HCT116 (cell line): ENCODE measurements at regions not wholly inside any gene's neighbourhood (a gene's known extent, or its start where the extent isn't known, plus 50 kb on each side); places are given as distances from the start of the nearest gene placed in this dataset.

Source experiments
- ATAC-seq: fragments of 200-7000 bp; cut with Tn5 transposase; 2 replicates; pipeline ENCODE4 v1.9.1; 2020; ENCODE audit warnings: mild to moderate bottlenecking, moderate library complexity
- BruUV-seq: library from RNA; stranded (reverse); fragments of 400-500 nt; replicated peaks from 2 replicates; lab custom pipeline; 2021; lab: Mats Ljungman, UMichigan
- CTCF ChIA-PET: fragments of 300-600 bp; sonication (Branson Sonifier 250); formaldehyde crosslinking; loops from one replicate; lab custom pipeline; 2021; ENCODE audit warnings: antibody characterized with exemption; lab: Charles Lee
- POLR2A ChIA-PET: fragments of 300-600, 350-600 bp; sonication (Branson Sonifier 250); formaldehyde crosslinking; loops from one replicate; lab custom pipeline; 2021; ENCODE audit warnings: antibody characterized with exemption; lab: Charles Lee
- RAD21 ChIA-PET, 2 experiments: fragments of 300-600 bp; sonication (Branson Sonifier 250); formaldehyde crosslinking; loops; one replicate each; lab custom pipeline; 2023; ENCODE audit warnings: low total read pairs in 2 of 2; ENCODE audit not compliant: uncharacterized antibody in 2 of 2, unreplicated experiment in 2 of 2, low non-redundant PET in 1 of 2; lab: Charles Lee
- DNase-seq: peaks from one replicate; pipeline ENCODE4 v3.0.0-alpha.2; 2010; ENCODE audit warnings: low read depth, low spot score
- H2AFZ ChIP-seq: fragments of 200-600 bp; shearing (Covaris generic), sonication (generic); 2 replicates; pipeline ENCODE4 v1.6.1; 2017; ENCODE audit warnings: low read depth, mixed run types, mixed read lengths, antibody characterized with exemption, low read length; ENCODE audit not compliant: poor library complexity, severe bottlenecking
- H3K27ac ChIP-seq: 2 replicates; pipeline ENCODE4 v1.5.1; 2012; ENCODE audit warnings: low read depth, low read length
- H3K27me3 ChIP-seq: fragments of 200-600 bp; sonication (generic); 2 replicates; pipeline ENCODE4 v1.6.1; 2016; ENCODE audit warnings: mixed run types, low read length, mixed read lengths; ENCODE audit not compliant: insufficient read depth
- H3K36me3 ChIP-seq, 2 experiments: fragments of 200-500 bp in 1 of 2; fragments of 200-600 bp in 1 of 2; sonication (Bioruptor generic) in 1 of 2; sonication (generic) in 1 of 2; 2 replicates each; pipeline versions ENCODE4 v1.5.1 to v1.6.1; 2014 to 2016; ENCODE audit warnings: low read length in 2 of 2, inconsistent platforms in 1 of 2, mixed read lengths in 1 of 2, mixed run types in 1 of 2; ENCODE audit not compliant: insufficient read depth in 2 of 2, control insufficient read depth in 1 of 2
- H3K4me1 ChIP-seq, 2 experiments: fragments of 200-600 bp in 1 of 2; sonication (generic) in 1 of 2; 2 replicates each; pipeline versions ENCODE4 v1.5.1 to v1.6.1; 2012 to 2017; ENCODE audit warnings: low read length in 2 of 2, inconsistent platforms in 1 of 2, mild to moderate bottlenecking in 1 of 2, mixed read lengths in 1 of 2, mixed run types in 1 of 2, moderate library complexity in 1 of 2; ENCODE audit not compliant: insufficient read depth in 2 of 2, control insufficient read depth in 1 of 2
- H3K4me2 ChIP-seq: fragments of 200-600 bp; sonication (generic); 2 replicates; pipeline ENCODE4 v1.6.1; 2017; ENCODE audit warnings: mixed run types, low read length, mixed read lengths
- H3K4me3 ChIP-seq, 2 experiments: fragments of 200-600 bp in 1 of 2; sonication (generic) in 1 of 2; replicated peaks in 1 of 2; 2 replicates each; pipeline ENCODE4 v1.5.1; 2011 to 2016; ENCODE audit warnings: low read length in 2 of 2, control low read depth in 1 of 2, low read depth in 1 of 2, mild to moderate bottlenecking in 1 of 2, mixed read lengths in 1 of 2, mixed run types in 1 of 2
- H3K79me2 ChIP-seq: fragments of 200-600 bp; sonication (generic); 2 replicates; pipeline ENCODE4 v1.6.1; 2017; ENCODE audit warnings: mild to moderate bottlenecking, mixed run types, low read length, moderate library complexity, mixed read lengths; ENCODE audit not compliant: insufficient read depth
- H3K9ac ChIP-seq: fragments of 200-600 bp; sonication (generic); 2 replicates; pipeline ENCODE4 v1.6.1; 2016; ENCODE audit warnings: low read length, mixed read lengths
- H3K9me2 ChIP-seq: fragments of 200-600 bp; sonication (generic), shearing (Covaris generic); 2 replicates; pipeline ENCODE4 v1.6.1; 2017; ENCODE audit warnings: mixed run types, mild to moderate bottlenecking, moderate library complexity; ENCODE audit not compliant: insufficient read depth
- H3K9me3 ChIP-seq, 2 experiments: fragments of 200-500 bp in 1 of 2; fragments of 200-600 bp in 1 of 2; sonication (Bioruptor generic) in 1 of 2; sonication (generic) in 1 of 2; 2 replicates each; pipeline ENCODE4 v1.6.1; 2014 to 2017; ENCODE audit warnings: low read length in 2 of 2, mixed read lengths in 2 of 2, inconsistent platforms in 1 of 2, low read depth in 1 of 2, mild to moderate bottlenecking in 1 of 2, mixed run types in 1 of 2, moderate library complexity in 1 of 2; ENCODE audit not compliant: control insufficient read depth in 1 of 2, insufficient read depth in 1 of 2
- H4K20me1 ChIP-seq: fragments of 200-600 bp; sonication (generic), shearing (Covaris generic); 2 replicates; pipeline ENCODE4 v1.6.1; 2017; ENCODE audit warnings: mixed run types, mild to moderate bottlenecking, moderate library complexity; ENCODE audit not compliant: insufficient read depth
- ATF3 ChIP-seq: IDR thresholded peaks from 2 replicates; pipeline ENCODE4 v1.6.1; 2012
- CTCF ChIP-seq, 3 experiments: fragments of 200-600 bp in 1 of 3; sonication (generic) in 1 of 3; IDR thresholded peaks in 2 of 3; conservative IDR thresholded peaks in 1 of 3; 2 replicates each; pipeline ENCODE4 v1.5.1; 2012 to 2017; ENCODE audit warnings: low read depth in 2 of 3, low read length in 2 of 3, antibody characterized with exemption in 1 of 3, borderline replicate concordance in 1 of 3, control low read depth in 1 of 3, mild to moderate bottlenecking in 1 of 3, mixed read lengths in 1 of 3, mixed run types in 1 of 3, moderate library complexity in 1 of 3; ENCODE audit not compliant: insufficient read depth in 1 of 3
- MAX ChIP-seq: IDR thresholded peaks from 2 replicates; pipeline ENCODE4 v1.6.1; 2012
- SP1 ChIP-seq: IDR thresholded peaks from 2 replicates; pipeline ENCODE4 v1.6.1; 2012; ENCODE audit warnings: low read depth
- YY1 ChIP-seq: IDR thresholded peaks from 2 replicates; pipeline ENCODE4 v1.6.1; 2011; ENCODE audit warnings: low read length, low read depth, moderate library complexity, mild to moderate bottlenecking; ENCODE audit not compliant: insufficient replicate concordance; ENCODE audit errors: extremely low read depth
- ZBTB33 ChIP-seq: IDR thresholded peaks from 2 replicates; pipeline ENCODE4 v1.6.1; 2011; ENCODE audit warnings: mild to moderate bottlenecking, low read length, moderate library complexity; ENCODE audit not compliant: insufficient replicate concordance; ENCODE audit errors: extremely low read depth
- ZNF274 ChIP-seq: fragments of 200-500 bp; sonication (Bioruptor generic); IDR thresholded peaks from 2 replicates; pipeline ENCODE4 v1.6.1; 2014; ENCODE audit warnings: mild to moderate bottlenecking, low read depth, low read length, inconsistent platforms
- intact Hi-C: fragments of 100-400 bp; cut with micrococcal nuclease; formaldehyde crosslinking; loops from 2 replicates; pipeline ENCODE4 v1.10.0; 2022

- ChIA-PET CTCF (no interaction called here), POLR2A (no interaction called here), RAD21 (no interaction called here)
- Histone ChIP-seq H3K4me1 (no peaks in the 10 kb centered on the region), H3K36me3 (no peaks in the 10 kb centered on the region), H2AFZ (no peak overlapping the region), H3K4me3 (no peak overlapping the region), H4K20me1 (no peaks in the 10 kb centered on the region), H3K9me2 (no peaks in the 10 kb centered on the region), H3K9ac (no peak overlapping the region), H3K27ac (no peak overlapping the region), H3K9me3 (no peaks in the 10 kb centered on the region), H3K4me2 (no peak overlapping the region), H3K27me3 (peaks cover 42% of the 10 kb centered on the region), H3K79me2 (no peaks in the 10 kb centered on the region)
- TF ChIP-seq CTCF (IDR thresholded peaks at IDR 0.05 in 2 of 3, conservative IDR thresholded peaks at IDR 0.05 in 1 of 3; ENCODE audit: borderline replicate concordance in 1 of 3, insufficient read depth in 1 of 3, low read depth in 2 of 3, low read length in 2 of 3) (no peak), ATF3 (no peak), YY1 (no peak), ZBTB33 (no peak), ZNF274 (no peak), MAX (no peak), SP1 (no peak)
- intact Hi-C loops = no loop called here
- DNase-seq (no peak), ATAC-seq (no peak)
- no TSS peak for BruUV-seq
These were observed 84.1 kb downstream of the AIPL1 start for GRCh38 chr17:6350806-6351205.
